ENCODE measurements at regions not wholly inside any gene's neighbourhood (a gene's known extent, or its start where the extent isn't known, plus 50 kb on each side); places are given as distances from the start of the nearest gene placed in this dataset.

DNA sequence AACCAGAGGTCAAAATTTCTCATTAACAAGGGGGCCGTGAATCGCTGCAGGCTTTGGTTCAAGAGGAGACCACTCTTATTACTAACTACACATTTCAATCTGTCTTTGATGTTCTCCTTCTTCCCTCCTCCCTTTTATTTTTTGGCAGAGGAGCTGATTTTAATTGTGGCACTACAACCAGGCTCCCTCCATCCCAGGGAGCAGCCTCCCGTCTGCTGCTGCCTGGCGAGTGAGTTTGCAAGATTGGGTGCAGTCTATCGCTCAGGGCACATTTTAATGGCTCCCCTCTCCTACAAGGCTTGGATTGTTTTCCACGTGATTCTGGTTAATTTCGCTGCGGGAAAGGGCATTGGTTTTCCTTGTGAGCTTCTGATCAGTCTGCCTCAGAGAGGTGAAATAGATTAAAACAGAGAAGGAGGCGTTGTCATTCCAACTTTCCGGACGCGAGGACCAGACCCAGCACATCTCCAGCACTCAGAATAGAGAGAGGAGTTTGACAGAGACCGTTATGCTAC is 81.4 kb downstream of the KCTD15 start:
- Histone ChIP-seq H3K27me3 (no peaks in the 10 kb centered on the region), H3K4me3 (no peak overlapping the region), H3K9me3 (replicated peaks in 1 of 11) (no peaks in the 10 kb centered on the region), H3K4me1 (peaks cover 21 to 39% (median 33%) of the 10 kb centered on the region in 10 experiments), H4K20me1 (no peaks in the 10 kb centered on the region), H3K9ac (no peak overlapping the region), H3K27ac (no peak overlapping the region), H3K4me2 (peak overlapping the region in 7 of 11 experiments; percentile 78 to 88 (median 84); a peak in 7 of 22 replicates), H3K36me3 (no peaks in the 10 kb centered on the region)
- TF ChIP-seq Cebpa-rat (IDR thresholded peaks at IDR 0.05) = no peak

DNA sequence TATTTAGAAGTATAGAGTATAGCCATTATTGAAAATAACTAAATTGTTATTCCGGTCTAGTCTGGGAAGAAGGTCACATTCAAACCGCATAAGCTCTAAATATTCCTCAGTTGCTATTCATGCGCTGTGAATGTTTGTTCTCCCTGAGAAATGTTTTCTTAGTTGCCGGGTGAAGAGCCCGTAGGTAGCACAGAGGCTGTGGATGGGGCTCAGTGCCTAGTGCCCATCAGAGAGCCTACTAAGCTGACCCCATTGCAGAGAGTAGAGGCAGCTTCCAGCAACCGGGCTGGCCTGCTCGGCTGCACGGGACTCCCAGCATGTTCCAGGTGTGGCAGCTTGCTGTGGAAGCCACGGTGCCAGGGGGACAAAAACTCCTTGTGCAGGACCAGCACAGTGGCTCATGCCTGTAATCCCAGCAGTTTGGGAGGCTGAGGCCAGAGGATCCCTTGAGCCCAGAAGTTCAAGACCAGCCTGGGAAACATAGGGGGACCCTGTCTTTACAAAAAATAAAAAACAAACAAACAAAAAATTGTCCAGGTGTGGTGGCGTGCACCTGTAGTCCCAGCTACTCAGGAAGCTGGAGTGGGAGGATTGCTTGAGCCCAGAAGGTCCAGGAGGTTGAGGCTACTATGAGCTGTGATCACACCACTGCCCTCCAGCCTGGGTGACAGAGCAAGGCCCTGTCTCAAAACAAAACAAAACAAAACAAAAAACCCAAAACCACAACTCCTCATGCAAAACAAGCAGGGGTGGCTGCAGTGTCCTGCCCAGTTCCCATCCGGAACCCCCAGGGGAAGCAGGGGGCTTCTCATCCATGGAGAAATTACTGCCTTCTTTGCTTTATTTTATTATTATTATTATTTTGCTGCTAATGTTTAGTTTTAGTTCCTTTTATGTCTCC is 82.5 kb downstream of the KCTD15 start:
- H3K4me2 ChIP-seq = peak overlapping the region; percentile 75 to 88 (median 83)
- peak overlapping the region; percentile 12 to 76 (median 66); a peak in 18 of 22 replicates for H3K27ac ChIP-seq
- H3K4me3 ChIP-seq = peak overlapping the region in 2 of 10 experiments; percentile 4 to 17; a peak in 2 of 20 replicates
- H3K9ac ChIP-seq = peak overlapping the region; percentile 40 to 67 (median 58); a peak in 19 of 22 replicates
- peaks cover 26 to 45% (median 39%) of the 10 kb centered on the region in 10 experiments for H3K4me1 ChIP-seq
- TF ChIP-seq Cebpa-rat (IDR thresholded peaks at IDR 0.05) = no peak
- no peaks in the 10 kb centered on the region for H3K36me3 ChIP-seq
- no peaks in the 10 kb centered on the region for H3K27me3 ChIP-seq
- no peaks in the 10 kb centered on the region for H4K20me1 ChIP-seq
- H3K9me3 ChIP-seq (replicated peaks in 1 of 11) = no peaks in the 10 kb centered on the region

DNA sequence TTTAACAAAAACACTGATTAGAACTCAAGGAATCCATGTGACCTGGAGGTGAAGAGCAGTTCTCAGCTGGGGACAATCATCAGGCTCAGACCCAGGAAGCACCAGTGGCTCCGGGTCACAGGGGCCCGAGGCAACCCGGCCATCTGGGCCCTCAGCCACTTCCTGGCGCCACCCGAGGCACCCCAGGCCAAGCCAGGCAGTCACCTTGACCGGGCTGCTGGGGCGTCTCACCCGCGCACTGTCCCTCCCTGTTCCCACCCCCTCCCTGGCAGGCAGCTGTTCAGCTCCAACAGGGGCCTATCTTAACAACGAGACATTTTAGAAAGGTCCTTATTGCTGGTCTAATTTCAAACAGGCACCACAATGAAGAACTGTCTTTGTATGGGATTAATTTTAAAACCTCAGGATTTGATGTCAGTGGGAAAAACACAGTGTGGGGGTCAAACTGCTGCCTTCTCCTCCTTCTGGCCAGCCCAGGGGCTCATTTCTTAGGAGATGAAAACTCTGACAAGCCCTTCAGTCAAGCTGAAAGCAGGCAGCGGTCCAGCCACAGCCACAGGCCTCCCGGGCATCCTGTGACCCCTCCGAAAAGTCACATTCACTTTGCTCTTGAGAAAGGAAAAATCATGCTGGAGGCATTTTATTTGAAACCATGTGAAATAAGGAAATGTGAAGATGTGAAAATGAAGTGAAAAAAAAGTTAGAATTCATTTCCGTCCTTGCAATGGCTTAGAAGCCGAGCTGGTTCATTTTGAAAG is 83.3 kb downstream of the KCTD15 start:
- peak overlapping the region in 2 of 10 experiments; percentile 4 to 17; a peak in 2 of 20 replicates for H3K4me3 ChIP-seq

DNA sequence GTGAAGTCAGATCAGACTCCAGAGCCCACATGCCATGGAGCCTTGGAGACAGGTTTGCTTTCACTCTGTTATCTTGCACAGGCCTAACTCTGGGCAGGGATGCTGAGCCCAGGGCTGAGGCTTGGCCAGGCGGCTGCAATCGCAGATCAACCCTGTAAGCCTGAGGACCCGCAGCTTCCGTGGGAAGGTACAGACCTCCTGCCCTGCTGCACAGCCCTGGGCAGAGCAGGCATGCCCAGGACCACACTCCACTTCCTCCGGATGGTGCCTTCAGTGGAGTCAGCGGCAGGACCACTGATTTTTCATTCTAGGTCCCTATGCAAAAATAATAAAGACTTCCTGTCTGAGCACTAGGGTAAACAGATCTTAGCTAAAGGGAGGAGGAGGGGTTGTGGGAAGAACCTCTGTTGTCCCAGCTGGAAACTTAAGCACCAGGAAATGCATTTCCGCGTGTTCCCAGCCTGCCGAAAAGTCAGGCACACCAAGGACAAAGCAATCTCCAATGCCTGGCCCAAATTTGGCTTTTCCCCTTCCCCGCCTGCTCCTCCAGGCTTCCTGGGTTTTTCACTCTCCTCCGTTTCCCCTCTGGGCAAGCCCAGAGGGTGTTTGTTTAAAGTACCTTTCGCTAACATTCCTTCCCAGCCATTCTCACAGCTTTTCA is 87.3 kb downstream of the KCTD15 start:
- Histone ChIP-seq H3K27me3 (no peaks in the 10 kb centered on the region), H3K4me1 (peaks cover 25 to 44% (median 37%) of the 10 kb centered on the region in 10 experiments), H3K9me3 (replicated peaks in 1 of 11) (no peaks in the 10 kb centered on the region), H4K20me1 (no peaks in the 10 kb centered on the region), H3K27ac (peak overlapping the region in 7 of 11 experiments; percentile 32 to 66 (median 50); a peak in 11 of 22 replicates), H3K36me3 (no peaks in the 10 kb centered on the region), H3K4me2 (peak overlapping the region; percentile 50 to 81 (median 63)), H3K4me3 (peak overlapping the region in 1 of 10 experiments; percentile 3; a peak in 1 of 20 replicates), H3K9ac (peak overlapping the region in 5 of 11 experiments; percentile 9 to 42 (median 38); a peak in 6 of 22 replicates)
- TF ChIP-seq Cebpa-rat (IDR thresholded peaks at IDR 0.05) = no peak

More for the DNA sequence above, 83.3 kb downstream of the KCTD15 start:
- Histone ChIP-seq H3K4me2 (peak overlapping the region; percentile 75 to 88 (median 83)), H3K27ac (peak overlapping the region; percentile 12 to 76 (median 66); a peak in 19 of 22 replicates), H3K36me3 (no peaks in the 10 kb centered on the region), H3K4me1 (peaks cover 29 to 53% (median 47%) of the 10 kb centered on the region in 10 experiments), H4K20me1 (no peaks in the 10 kb centered on the region), H3K27me3 (no peaks in the 10 kb centered on the region), H3K9me3 (replicated peaks in 1 of 11) (no peaks in the 10 kb centered on the region), H3K9ac (peak overlapping the region; percentile 40 to 67 (median 58); a peak in 19 of 22 replicates)
- TF ChIP-seq Cebpa-rat (IDR thresholded peaks at IDR 0.05) = no peak

DNA sequence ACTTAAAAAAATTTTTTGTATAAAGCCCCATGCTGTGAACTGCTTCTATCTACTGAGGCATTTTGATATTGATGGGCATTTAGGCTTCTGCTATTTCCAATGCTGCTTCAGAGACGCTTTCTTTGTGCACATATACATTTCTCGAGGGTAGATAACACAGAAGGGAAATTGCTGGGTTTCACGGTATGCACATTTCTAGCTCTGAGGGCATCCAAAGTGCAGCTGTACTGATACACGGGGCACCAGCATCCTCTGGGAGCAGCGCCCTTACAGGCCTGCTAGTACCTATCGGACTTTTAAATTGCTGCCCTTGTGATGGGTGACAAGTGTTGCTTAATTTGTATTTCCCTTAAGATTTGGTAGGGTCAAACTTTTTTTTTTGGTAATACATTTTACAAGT is 88.6 kb downstream of the KCTD15 start:
- Histone ChIP-seq H3K4me3 (no peak overlapping the region), H3K9me3 (replicated peaks in 1 of 11) (no peaks in the 10 kb centered on the region), H4K20me1 (no peaks in the 10 kb centered on the region), H3K4me1 (peaks cover 13 to 32% (median 24%) of the 10 kb centered on the region in 10 experiments; a peak in 19 of 20 replicates), H3K27me3 (no peaks in the 10 kb centered on the region), H3K9ac (no peak overlapping the region), H3K27ac (no peak overlapping the region), H3K36me3 (no peaks in the 10 kb centered on the region), H3K4me2 (peak overlapping the region in 1 of 11 experiments; percentile 58; a peak in 1 of 22 replicates)
- no peak for TF ChIP-seq Cebpa-rat (IDR thresholded peaks at IDR 0.05)

DNA sequence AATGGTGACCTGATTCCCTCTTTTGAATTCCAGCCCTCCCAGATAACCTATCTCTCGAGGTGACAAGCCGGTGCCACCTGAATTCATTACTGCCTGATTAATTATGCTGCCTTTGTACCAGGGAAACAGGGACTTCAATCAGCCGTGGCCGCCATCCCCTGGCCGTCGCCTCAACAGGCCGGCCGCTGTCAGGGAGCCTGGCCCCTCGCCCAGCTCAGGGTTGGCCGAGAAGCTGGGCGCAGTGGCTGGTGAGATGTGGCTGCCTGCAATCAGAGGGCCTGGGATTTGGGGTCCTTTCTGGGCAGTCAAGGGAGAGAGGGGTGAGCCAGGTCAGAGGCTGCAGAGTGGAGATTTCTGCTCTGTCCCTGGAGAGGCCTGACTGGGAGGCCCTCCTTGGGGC is 91.2 kb downstream of the KCTD15 start:
- no peaks in the 10 kb centered on the region for H4K20me1 ChIP-seq
- no peak overlapping the region for H3K9ac ChIP-seq

DNA sequence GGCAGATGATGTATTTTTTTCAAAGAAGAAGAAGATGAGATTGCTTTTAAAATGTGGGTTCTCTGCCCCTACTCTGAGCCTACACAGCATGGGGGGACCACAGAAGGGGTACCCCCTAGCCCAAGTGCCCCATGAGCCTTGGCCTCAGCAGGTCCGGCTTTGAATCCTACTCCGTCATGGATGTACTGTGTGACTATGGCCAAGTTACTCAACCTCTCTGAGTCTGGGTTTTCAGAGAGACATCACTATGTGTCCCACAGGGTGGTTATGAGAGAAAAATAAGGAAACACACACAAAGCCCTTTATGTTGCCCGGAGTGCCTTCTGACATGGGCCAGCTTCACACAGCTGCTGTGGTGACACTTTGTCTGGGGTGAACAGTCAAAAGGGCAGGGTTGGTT is 92.0 kb downstream of the KCTD15 start:
- Histone ChIP-seq H3K9ac (no peak overlapping the region), H3K27ac (no peak overlapping the region), H3K9me3 (replicated peaks in 1 of 11) (peaks cover 0 to 9% (median 0%) of the 10 kb centered on the region in 11 experiments; a peak in 1 of 22 replicates), H3K4me3 (no peak overlapping the region), H3K4me1 (peaks cover 7 to 20% (median 14%) of the 10 kb centered on the region in 10 experiments; a peak in 19 of 20 replicates), H3K36me3 (no peaks in the 10 kb centered on the region), H3K4me2 (no peak overlapping the region), H3K27me3 (no peaks in the 10 kb centered on the region), H4K20me1 (no peaks in the 10 kb centered on the region)
- TF ChIP-seq Cebpa-rat (IDR thresholded peaks at IDR 0.05) = no peak

More for the DNA sequence above, 91.2 kb downstream of the KCTD15 start:
- Histone ChIP-seq H3K27ac (no peak overlapping the region), H3K4me1 (peaks cover 11 to 25% (median 19%) of the 10 kb centered on the region in 10 experiments; a peak in 19 of 20 replicates), H3K27me3 (no peaks in the 10 kb centered on the region), H3K4me3 (no peak overlapping the region), H3K36me3 (no peaks in the 10 kb centered on the region), H3K4me2 (no peak overlapping the region), H3K9me3 (replicated peaks in 1 of 11) (peaks cover 0 to 9% (median 0%) of the 10 kb centered on the region in 11 experiments; a peak in 1 of 22 replicates)
- TF ChIP-seq Cebpa-rat (IDR thresholded peaks at IDR 0.05) = no peak

DNA sequence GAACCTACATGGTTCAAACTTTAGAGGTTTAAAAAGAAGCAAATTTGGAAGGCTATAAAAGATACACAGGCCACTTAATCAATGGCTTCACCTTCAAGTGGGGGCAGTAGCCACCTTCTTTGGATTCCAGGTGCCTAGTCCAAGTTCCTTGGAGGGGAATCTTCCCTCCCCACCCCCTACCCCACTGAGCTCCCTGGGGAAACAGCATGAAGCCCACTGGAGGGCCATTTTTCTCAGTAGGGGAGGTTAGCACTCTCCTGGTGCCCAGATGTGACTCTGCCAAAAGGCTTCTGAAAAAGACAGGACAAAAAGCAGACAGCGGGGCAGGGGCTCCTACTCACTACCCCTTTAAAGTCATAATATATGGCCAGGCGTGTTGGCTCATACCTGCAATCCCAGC is 93.9 kb downstream of the KCTD15 start:
- peaks cover 0 to under 1% (median 0%) of the 10 kb centered on the region in 10 experiments; a peak in 1 of 20 replicates for H3K4me1 ChIP-seq
- no peaks in the 10 kb centered on the region for H4K20me1 ChIP-seq

More for the DNA sequence above, 93.9 kb downstream of the KCTD15 start:
- Histone ChIP-seq H3K4me3 (no peak overlapping the region), H3K27ac (no peak overlapping the region), H3K36me3 (no peaks in the 10 kb centered on the region), H3K27me3 (no peaks in the 10 kb centered on the region), H3K4me2 (no peak overlapping the region), H3K9me3 (replicated peaks in 1 of 11) (peaks cover 0 to 9% (median 0%) of the 10 kb centered on the region in 11 experiments; a peak in 1 of 22 replicates), H3K9ac (no peak overlapping the region)
- no peak for TF ChIP-seq Cebpa-rat (IDR thresholded peaks at IDR 0.05)
